ENCODE measurements at regions not wholly inside any gene's neighbourhood (a gene's known extent, or its start where the extent isn't known, plus 50 kb on each side); places are given as distances from the start of the nearest gene placed in this dataset.

DNA sequence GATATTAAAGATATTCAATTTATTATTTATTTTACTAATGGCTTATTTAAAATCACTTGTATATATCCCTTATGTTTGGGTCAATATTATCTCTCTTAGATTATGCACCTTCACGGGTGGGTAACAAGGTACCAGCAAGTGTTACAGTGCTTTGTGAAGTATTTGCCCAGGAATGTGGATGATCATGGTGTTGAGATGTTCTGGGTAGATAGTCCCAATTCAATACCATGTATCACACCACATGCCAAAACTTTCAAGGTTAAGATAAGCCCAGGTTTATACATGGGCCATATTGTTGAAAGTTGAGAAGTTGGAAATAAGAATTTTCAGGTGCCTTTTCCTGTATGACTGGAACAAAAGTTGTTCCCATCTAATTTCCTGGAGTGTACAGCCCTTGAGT lies 131.3 kb upstream of the RASSF8 start:
- H3K4me3 ChIP-seq (ENCODE audit: insufficient read depth, low read depth, low read length): no peak overlapping the region
- no peaks in the 10 kb centered on the region for H3K27me3 ChIP-seq (ENCODE audit: insufficient read depth, low read length)
- H3K4me1 Mint-ChIP-seq (ENCODE audit: low read depth, unreplicated experiment): no peaks in the 10 kb centered on the region
- H3K27ac ChIP-seq (ENCODE audit: low read depth, low read length): no peak overlapping the region
- H3K36me3 ChIP-seq (ENCODE audit: insufficient read depth, low read length): no peaks in the 10 kb centered on the region
- FAIRE-seq (no peak), DNase-seq (ENCODE audit: low read depth) (no peak)
- no peak for TF ChIP-seq EZH2 (IDR thresholded peaks at IDR 0.05; ENCODE audit: insufficient read depth, low read length)
- H3K27ac Mint-ChIP-seq (ENCODE audit: unreplicated experiment): no peak overlapping the region
- no peaks in the 10 kb centered on the region for H3K9me3 ChIP-seq (ENCODE audit: insufficient read depth, low read depth, low read length)
- H3K27me3 Mint-ChIP-seq (ENCODE audit: low read depth, unreplicated experiment): no peaks in the 10 kb centered on the region
- H3K4me1 ChIP-seq (ENCODE audit: insufficient read depth, low read length): peaks cover 11% of the 10 kb centered on the region
- H3K4me2 ChIP-seq (ENCODE audit: low read length): no peak overlapping the region
- no peak overlapping the region for H3K4me3 Mint-ChIP-seq (ENCODE audit: unreplicated experiment)
- H3K36me3 Mint-ChIP-seq (ENCODE audit: low read depth, unreplicated experiment): no peaks in the 10 kb centered on the region
- H2AFZ ChIP-seq (ENCODE audit: low read depth, low read length): no peak overlapping the region
- H3K9ac ChIP-seq (ENCODE audit: low read length): no peak overlapping the region
- no peaks in the 10 kb centered on the region for H3K9me3 Mint-ChIP-seq (ENCODE audit: unreplicated experiment)
- no peaks in the 10 kb centered on the region for H3K79me2 ChIP-seq (ENCODE audit: insufficient read depth, low read length)
- no peaks in the 10 kb centered on the region for H4K20me1 ChIP-seq (ENCODE audit: insufficient read depth, low read length)

- no peaks in the 10 kb centered on the region for H3K27me3 ChIP-seq (ENCODE audit: insufficient read depth, low read length)
- no peak overlapping the region for H3K4me2 ChIP-seq (ENCODE audit: low read length)
- no peak overlapping the region for H3K4me3 ChIP-seq (ENCODE audit: insufficient read depth, low read depth, low read length)
- H3K4me1 Mint-ChIP-seq (ENCODE audit: low read depth, unreplicated experiment): no peaks in the 10 kb centered on the region
- FAIRE-seq: no peak
- no peak overlapping the region for H3K4me3 Mint-ChIP-seq (ENCODE audit: unreplicated experiment)
- no peak overlapping the region for H3K9ac ChIP-seq (ENCODE audit: low read length)
- H3K27ac Mint-ChIP-seq (ENCODE audit: unreplicated experiment): no peak overlapping the region
- no peaks in the 10 kb centered on the region for H4K20me1 ChIP-seq (ENCODE audit: insufficient read depth, low read length)
- no peaks in the 10 kb centered on the region for H3K36me3 ChIP-seq (ENCODE audit: insufficient read depth, low read length)
- no peak overlapping the region for H3K27ac ChIP-seq (ENCODE audit: low read depth, low read length)
- H3K36me3 Mint-ChIP-seq (ENCODE audit: low read depth, unreplicated experiment): no peaks in the 10 kb centered on the region
- H2AFZ ChIP-seq (ENCODE audit: low read depth, low read length): no peak overlapping the region
- peaks cover 11% of the 10 kb centered on the region for H3K4me1 ChIP-seq (ENCODE audit: insufficient read depth, low read length)
- H3K9me3 ChIP-seq (ENCODE audit: insufficient read depth, low read depth, low read length): no peaks in the 10 kb centered on the region
- H3K9me3 Mint-ChIP-seq (ENCODE audit: unreplicated experiment): no peaks in the 10 kb centered on the region
- DNase-seq (ENCODE audit: low read depth): no peak
- H3K27me3 Mint-ChIP-seq (ENCODE audit: low read depth, unreplicated experiment): no peaks in the 10 kb centered on the region
- TF ChIP-seq EZH2 (IDR thresholded peaks at IDR 0.05; ENCODE audit: insufficient read depth, low read length): no peak
- no peak for TF ChIP-seq CTCF (IDR thresholded peaks at IDR 0.05; ENCODE audit: insufficient read depth, low read depth, low read length)
- H3K79me2 ChIP-seq (ENCODE audit: insufficient read depth, low read length): no peaks in the 10 kb centered on the region
Observed at GRCh38 chr12:25827747-25828146, 130.7 kb upstream of the RASSF8 start.

DNA sequence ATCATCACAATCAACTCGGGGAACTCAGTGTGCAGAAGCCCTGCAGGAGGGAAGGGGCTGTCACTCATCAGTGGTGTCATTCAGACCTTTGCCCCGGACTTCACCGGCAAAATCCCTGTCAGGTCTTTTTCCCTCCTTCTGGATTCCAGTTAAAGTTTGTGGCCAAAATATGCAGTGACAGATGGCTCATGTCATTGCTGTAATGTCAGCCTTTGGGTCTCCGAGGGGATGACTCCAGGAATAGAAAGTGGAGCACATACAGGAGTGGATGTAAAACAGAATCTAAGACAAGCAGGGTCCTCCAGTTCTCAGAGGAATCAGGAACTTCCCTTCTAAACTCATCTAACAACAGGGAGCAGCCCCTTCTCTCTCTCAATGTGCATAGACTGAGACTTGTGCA lies 130.3 kb upstream of the RASSF8 start:
- DNase-seq (ENCODE audit: low read depth) (no peak), FAIRE-seq (no peak)
- peaks cover 11% of the 10 kb centered on the region for H3K4me1 ChIP-seq (ENCODE audit: insufficient read depth, low read length)
- no peaks in the 10 kb centered on the region for H3K9me3 ChIP-seq (ENCODE audit: insufficient read depth, low read depth, low read length)
- H3K27me3 ChIP-seq (ENCODE audit: insufficient read depth, low read length): no peaks in the 10 kb centered on the region
- Mint-ChIP-seq H3K27me3 (ENCODE audit: low read depth, unreplicated experiment) (no peaks in the 10 kb centered on the region), H3K36me3 (ENCODE audit: low read depth, unreplicated experiment) (no peaks in the 10 kb centered on the region), H3K4me1 (ENCODE audit: low read depth, unreplicated experiment) (no peaks in the 10 kb centered on the region), H3K9me3 (ENCODE audit: unreplicated experiment) (no peaks in the 10 kb centered on the region), H3K27ac (ENCODE audit: unreplicated experiment) (no peak overlapping the region), H3K4me3 (ENCODE audit: unreplicated experiment) (no peak overlapping the region)
- no peaks in the 10 kb centered on the region for H3K79me2 ChIP-seq (ENCODE audit: insufficient read depth, low read length)
- no peak for TF ChIP-seq CTCF (IDR thresholded peaks at IDR 0.05; ENCODE audit: insufficient read depth, low read depth, low read length)
- no peak overlapping the region for H3K4me3 ChIP-seq (ENCODE audit: insufficient read depth, low read depth, low read length)
- H3K27ac ChIP-seq (ENCODE audit: low read depth, low read length): no peak overlapping the region
- no peak overlapping the region for H3K9ac ChIP-seq (ENCODE audit: low read length)
- H2AFZ ChIP-seq (ENCODE audit: low read depth, low read length): no peak overlapping the region
- H4K20me1 ChIP-seq (ENCODE audit: insufficient read depth, low read length): no peaks in the 10 kb centered on the region
- H3K4me2 ChIP-seq (ENCODE audit: low read length): no peak overlapping the region
- no peaks in the 10 kb centered on the region for H3K36me3 ChIP-seq (ENCODE audit: insufficient read depth, low read length)
